ENCODE measurements at regions not wholly inside any gene's neighbourhood (a gene's known extent, or its start where the extent isn't known, plus 50 kb on each side); places are given as distances from the start of the nearest gene placed in this dataset.

GRCh38 chr10:117889664-117890063 lies 157.1 kb downstream of the RAB11FIP2 start:
- no peaks in the 10 kb centered on the region; the same call in 1 of the 2 replicates for H3K9me3 ChIP-seq (replicated peaks)
- DNase-seq (ENCODE audit: low read depth in 1 of 2, low spot score in 2 of 2) = no peak
- no peaks in the 10 kb centered on the region for H3K36me3 ChIP-seq
- H3K27me3 ChIP-seq (replicated peaks) = peaks cover 7% of the 10 kb centered on the region; the same call in 1 of the 2 replicates
- no peak overlapping the region for H3K4me3 ChIP-seq
- no peak overlapping the region for H3K27ac ChIP-seq
- H3K4me1 ChIP-seq (replicated peaks) = no peaks in the 10 kb centered on the region

- H3K4me1 ChIP-seq (replicated peaks) = no peaks in the 10 kb centered on the region
- H3K27me3 ChIP-seq (replicated peaks) = no peaks in the 10 kb centered on the region
- no peaks in the 10 kb centered on the region; the same call in 1 of the 2 replicates for H3K9me3 ChIP-seq (replicated peaks)
- no peak for DNase-seq (ENCODE audit: low read depth in 1 of 2, low spot score in 2 of 2)
- H3K27ac ChIP-seq = no peak overlapping the region
- no peaks in the 10 kb centered on the region for H3K36me3 ChIP-seq
- H3K4me3 ChIP-seq = no peak overlapping the region
These were observed 154.0 kb downstream of the RAB11FIP2 start for GRCh38 chr10:117892681-117893220.

DNA sequence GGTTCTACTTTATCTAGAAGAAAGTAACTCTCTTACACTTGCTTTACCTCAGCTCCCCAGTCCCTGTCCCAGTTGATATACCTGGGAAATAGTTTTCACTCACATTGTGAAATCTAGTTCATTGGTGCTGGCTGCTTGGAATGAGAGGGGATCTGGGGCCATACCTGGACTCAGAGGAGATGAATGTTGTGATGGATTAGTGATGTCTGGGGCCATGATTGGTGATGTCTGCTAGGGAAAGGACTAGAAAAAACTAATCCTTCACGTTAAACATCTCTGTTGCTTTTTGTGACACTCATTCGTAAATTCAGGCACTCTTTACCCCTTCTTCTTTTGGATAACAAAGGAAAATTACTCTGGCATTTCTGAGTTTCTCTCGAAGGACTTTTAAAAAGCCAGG lies 152.4 kb downstream of the RAB11FIP2 start:
- H3K4me1 ChIP-seq (replicated peaks) = no peaks in the 10 kb centered on the region
- no peaks in the 10 kb centered on the region for H3K36me3 ChIP-seq
- no peak for DNase-seq (ENCODE audit: low read depth in 1 of 2, low spot score in 2 of 2)
- no peaks in the 10 kb centered on the region; the same call in 1 of the 2 replicates for H3K9me3 ChIP-seq (replicated peaks)
- H3K27ac ChIP-seq = no peak overlapping the region
- H3K4me3 ChIP-seq = no peak overlapping the region
- H3K27me3 ChIP-seq (replicated peaks) = no peaks in the 10 kb centered on the region

- H3K27me3 ChIP-seq (replicated peaks) = no peaks in the 10 kb centered on the region
- no peaks in the 10 kb centered on the region; the same call in 1 of the 2 replicates for H3K9me3 ChIP-seq (replicated peaks)
- no peak for DNase-seq (ENCODE audit: low read depth in 1 of 2, low spot score in 2 of 2)
- H3K36me3 ChIP-seq = no peaks in the 10 kb centered on the region
- H3K4me3 ChIP-seq = no peak overlapping the region
- no peak overlapping the region for H3K27ac ChIP-seq
- H3K4me1 ChIP-seq (replicated peaks) = no peaks in the 10 kb centered on the region
These were observed 150.2 kb downstream of the RAB11FIP2 start for GRCh38 chr10:117896517-117896916.

- Histone ChIP-seq H3K9me3 (replicated peaks) (no peaks in the 10 kb centered on the region), H3K27me3 (replicated peaks) (0 out of 2 replicates have a peak, but pooled peaks cover 4% of the 10 kb centered on the region), H3K27ac (no peak overlapping the region), H3K36me3 (no peaks in the 10 kb centered on the region), H3K4me3 (no peak overlapping the region), H3K4me1 (replicated peaks) (no peaks in the 10 kb centered on the region)
- DNase-seq (ENCODE audit: low read depth in 1 of 2, low spot score in 2 of 2) = no peak
These were observed 147.5 kb downstream of the RAB11FIP2 start for GRCh38 chr10:117899181-117899683.

GRCh38 chr10:117900280-117900679 lies 146.5 kb downstream of the RAB11FIP2 start:
- DNase-seq (ENCODE audit: low read depth in 1 of 2, low spot score in 2 of 2) = no peak
- 0 out of 2 replicates have a peak, but pooled peaks cover 4% of the 10 kb centered on the region for H3K27me3 ChIP-seq (replicated peaks)
- H3K27ac ChIP-seq = no peak overlapping the region
- H3K4me3 ChIP-seq = no peak overlapping the region
- no peaks in the 10 kb centered on the region for H3K36me3 ChIP-seq
- no peaks in the 10 kb centered on the region for H3K4me1 ChIP-seq (replicated peaks)
- H3K9me3 ChIP-seq (replicated peaks) = no peaks in the 10 kb centered on the region

GRCh38 chr10:117903854-117904253 lies 142.9 kb downstream of the RAB11FIP2 start:
- Histone ChIP-seq H3K27me3 (replicated peaks) (peaks cover 13% of the 10 kb centered on the region; the same call in 1 of the 2 replicates), H3K4me1 (replicated peaks) (no peaks in the 10 kb centered on the region), H3K36me3 (no peaks in the 10 kb centered on the region), H3K27ac (no peak overlapping the region), H3K4me3 (no peak overlapping the region), H3K9me3 (replicated peaks) (no peaks in the 10 kb centered on the region)
- DNase-seq (ENCODE audit: low read depth in 1 of 2, low spot score in 2 of 2) = no peak

- no peak for DNase-seq (ENCODE audit: low read depth in 1 of 2, low spot score in 2 of 2)
- no peaks in the 10 kb centered on the region for H3K9me3 ChIP-seq (replicated peaks)
- no peak overlapping the region for H3K4me3 ChIP-seq
- H3K36me3 ChIP-seq = no peaks in the 10 kb centered on the region
- peaks cover 13% of the 10 kb centered on the region; the same call in 1 of the 2 replicates for H3K27me3 ChIP-seq (replicated peaks)
- no peak overlapping the region for H3K27ac ChIP-seq
- H3K4me1 ChIP-seq (replicated peaks) = no peaks in the 10 kb centered on the region
These were observed 141.3 kb downstream of the RAB11FIP2 start for GRCh38 chr10:117905404-117905803.

DNA sequence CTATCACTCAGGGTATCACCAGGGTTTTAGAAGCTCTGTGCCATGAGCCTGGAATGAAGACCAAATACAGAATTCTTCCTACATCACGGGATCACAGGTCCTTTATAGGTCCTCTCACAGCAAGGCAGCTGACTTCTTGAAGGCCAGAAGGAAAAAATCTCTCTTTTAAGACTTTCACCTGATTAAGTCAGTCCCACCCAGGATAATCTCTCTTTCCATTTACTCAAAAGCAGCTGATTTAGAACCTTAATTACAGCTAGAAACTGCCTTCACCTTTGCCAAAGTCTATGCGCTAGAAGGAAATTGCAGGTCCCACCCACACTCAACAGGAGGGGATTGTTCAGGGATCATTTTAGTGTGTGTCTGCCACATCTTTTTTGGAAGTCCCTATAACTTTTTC lies 135.1 kb downstream of the RAB11FIP2 start:
- H3K27me3 ChIP-seq (replicated peaks) = peaks cover 15% of the 10 kb centered on the region; the same call in 1 of the 2 replicates
- H3K4me3 ChIP-seq = no peak overlapping the region
- H3K4me1 ChIP-seq (replicated peaks) = no peaks in the 10 kb centered on the region
- no peak for DNase-seq (ENCODE audit: low read depth in 1 of 2, low spot score in 2 of 2)
- H3K27ac ChIP-seq = no peak overlapping the region
- no peaks in the 10 kb centered on the region for H3K9me3 ChIP-seq (replicated peaks)
- H3K36me3 ChIP-seq = no peaks in the 10 kb centered on the region

DNA sequence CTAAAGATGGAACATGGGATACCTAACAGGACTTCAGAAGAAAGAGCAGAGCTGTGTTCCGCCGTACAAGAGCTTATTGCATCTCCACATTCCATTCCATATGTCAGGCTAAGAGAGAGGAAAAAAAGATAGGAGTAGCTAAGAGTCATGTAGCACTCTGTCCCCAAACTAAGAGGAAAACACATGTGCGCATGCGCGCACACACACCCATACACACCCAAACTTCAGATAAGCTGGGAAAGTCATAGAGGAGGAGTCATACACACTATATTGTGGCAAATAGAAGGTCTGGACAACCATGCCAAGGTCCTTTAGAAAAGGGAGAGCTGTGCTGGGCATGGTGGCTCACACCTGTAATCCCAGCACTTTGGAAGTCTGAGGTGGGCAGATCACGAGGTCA lies 132.4 kb downstream of the RAB11FIP2 start:
- no peaks in the 10 kb centered on the region for H3K9me3 ChIP-seq (replicated peaks)
- no peaks in the 10 kb centered on the region for H3K4me1 ChIP-seq (replicated peaks)
- H3K27ac ChIP-seq = no peak overlapping the region
- no peak overlapping the region for H3K4me3 ChIP-seq
- DNase-seq (ENCODE audit: low read depth in 1 of 2, low spot score in 2 of 2) = no peak
- 0 out of 2 replicates have a peak, but pooled peaks cover 8% of the 10 kb centered on the region for H3K27me3 ChIP-seq (replicated peaks)
- H3K36me3 ChIP-seq = no peaks in the 10 kb centered on the region

- H3K9me3 ChIP-seq (replicated peaks) = no peaks in the 10 kb centered on the region
- H3K36me3 ChIP-seq = no peaks in the 10 kb centered on the region
- no peak overlapping the region for H3K4me3 ChIP-seq
- no peak overlapping the region for H3K27ac ChIP-seq
- no peak for DNase-seq (ENCODE audit: low read depth in 1 of 2, low spot score in 2 of 2)
- no peaks in the 10 kb centered on the region for H3K4me1 ChIP-seq (replicated peaks)
- H3K27me3 ChIP-seq (replicated peaks) = 0 out of 2 replicates have a peak, but pooled peaks cover 4% of the 10 kb centered on the region
These were observed 125.8 kb downstream of the RAB11FIP2 start for GRCh38 chr10:117920956-117921355.

- Histone ChIP-seq H3K9me3 (replicated peaks) (no peaks in the 10 kb centered on the region), H3K36me3 (no peaks in the 10 kb centered on the region), H3K27ac (no peak overlapping the region), H3K4me1 (replicated peaks) (no peaks in the 10 kb centered on the region), H3K27me3 (replicated peaks) (0 out of 2 replicates have a peak, but pooled peaks cover 4% of the 10 kb centered on the region), H3K4me3 (no peak overlapping the region)
- no peak for DNase-seq (ENCODE audit: low read depth in 1 of 2, low spot score in 2 of 2)
These were observed 125.3 kb downstream of the RAB11FIP2 start for GRCh38 chr10:117921421-117921820.

DNA sequence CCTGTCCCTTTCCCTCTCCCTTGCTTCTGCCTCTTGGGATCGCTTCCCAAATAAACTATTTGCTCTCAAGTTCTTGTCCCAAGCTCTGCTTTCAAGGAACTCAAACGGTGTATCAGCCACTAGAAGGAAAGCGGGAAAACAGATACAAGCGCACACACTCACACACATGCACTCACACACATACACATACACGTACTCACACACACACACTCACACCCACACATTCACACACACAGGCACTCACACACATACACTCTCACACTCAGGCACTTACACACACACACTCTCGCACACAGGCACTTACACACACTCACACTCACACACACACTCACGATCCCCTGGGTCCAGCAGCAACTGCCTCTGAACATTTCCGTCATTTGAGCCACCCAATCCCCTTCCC lies 121.9 kb downstream of the RAB11FIP2 start:
- Histone ChIP-seq H3K36me3 (no peaks in the 10 kb centered on the region), H3K9me3 (replicated peaks) (no peaks in the 10 kb centered on the region), H3K4me1 (replicated peaks) (no peaks in the 10 kb centered on the region), H3K27ac (no peak overlapping the region), H3K27me3 (replicated peaks) (0 out of 2 replicates have a peak, but pooled peaks cover 4% of the 10 kb centered on the region), H3K4me3 (no peak overlapping the region)
- no peak for DNase-seq (ENCODE audit: low read depth in 1 of 2, low spot score in 2 of 2)

- Histone ChIP-seq H3K4me3 (no peak overlapping the region), H3K27ac (no peak overlapping the region), H3K27me3 (replicated peaks) (0 out of 2 replicates have a peak, but pooled peaks cover 1% of the 10 kb centered on the region), H3K4me1 (replicated peaks) (no peaks in the 10 kb centered on the region), H3K9me3 (replicated peaks) (no peaks in the 10 kb centered on the region), H3K36me3 (no peaks in the 10 kb centered on the region)
- no peak for DNase-seq (ENCODE audit: low read depth in 1 of 2, low spot score in 2 of 2)
These were observed 121.4 kb downstream of the RAB11FIP2 start for GRCh38 chr10:117925369-117925768.

All from SJSA1 (cell line).